HepG2 (cell line): ENCODE measurements at regions not wholly inside any gene's neighbourhood (a gene's known extent, or its start where the extent isn't known, plus 50 kb on each side); places are given as distances from the start of the nearest gene placed in this dataset.

ENCODE experiments used
- CEBPB ChIP-seq: IDR thresholded peaks from 2 replicates; pipeline ENCODE4 v1.6.1; 2011; ENCODE audit warnings: low read depth, low read length, improper control_type of control experiment, borderline replicate concordance
- DNMT3B ChIP-seq: conservative IDR thresholded peaks from 2 replicates; pipeline ENCODE4 v1.6.1; 2016; ENCODE audit warnings: missing biosample characterization, control low read depth
- GABPB1 ChIP-seq: IDR thresholded peaks from 2 replicates; pipeline ENCODE4 v1.6.1; 2016; ENCODE audit warnings: mild to moderate bottlenecking, missing genetic modification reagents, moderate library complexity, missing compliant biosample characterization
- HDAC2 ChIP-seq: sonication (generic); formaldehyde crosslinking; IDR thresholded peaks from 2 replicates; pipeline ENCODE4 v1.4.0; 2020; ENCODE audit warnings: missing genetic modification reagents
- IKZF1 ChIP-seq: fragments of 450-650 bp; IDR thresholded peaks from 2 replicates; pipeline ENCODE4 v1.7.1; 2016
- PCBP1 ChIP-seq: fragments of 200-400 bp; formaldehyde crosslinking; IDR thresholded peaks from 2 replicates; pipeline ENCODE4 v1.6.1; 2017; ENCODE audit warnings: mild to moderate bottlenecking, low read depth, low read length, borderline replicate concordance
- PLRG1 ChIP-seq: fragments of 450-650 bp; conservative IDR thresholded peaks from 2 replicates; pipeline ENCODE4 v1.6.1; 2016
- RFXAP ChIP-seq: sonication (generic); formaldehyde crosslinking; IDR thresholded peaks from 2 replicates; pipeline ENCODE4 v1.4.0; 2020; ENCODE audit warnings: missing genetic modification reagents, borderline replicate concordance
- RXRA ChIP-seq: sonication (generic); formaldehyde crosslinking; IDR thresholded peaks from 2 replicates; pipeline ENCODE4 v1.5.1; 2020; ENCODE audit warnings: missing genetic modification reagents
- UBTF ChIP-seq: sonication (generic); formaldehyde crosslinking; IDR thresholded peaks from 2 replicates; pipeline ENCODE4 v1.4.0; 2020; ENCODE audit warnings: mild to moderate bottlenecking, missing genetic modification reagents
- XRCC5 ChIP-seq: fragments of 200-400 bp; formaldehyde crosslinking; optimal IDR thresholded peaks from 2 replicates; pipeline ENCODE3; 2017; ENCODE audit warnings: mild to moderate bottlenecking, low read length
- YY1 ChIP-seq: IDR thresholded peaks from 2 replicates; pipeline ENCODE4 v1.6.1; 2011; ENCODE audit warnings: low read length, low read depth, moderate library complexity, mild to moderate bottlenecking; ENCODE audit not compliant: insufficient read depth, insufficient replicate concordance
- ZMAT3 ChIP-seq: sonication (generic); formaldehyde crosslinking; conservative IDR thresholded peaks from 2 replicates; pipeline ENCODE4 v1.7.0; 2021; ENCODE audit warnings: missing genetic modification reagents
- ZNF30 ChIP-seq: sonication (generic); formaldehyde crosslinking; IDR thresholded peaks from 2 replicates; pipeline ENCODE4 v1.5.0; 2020; ENCODE audit warnings: mild to moderate bottlenecking, missing genetic modification reagents
- ZNF543 ChIP-seq: sonication (generic); formaldehyde crosslinking; IDR thresholded peaks from 2 replicates; pipeline ENCODE4 v1.4.0; 2020; ENCODE audit warnings: mild to moderate bottlenecking, missing genetic modification reagents
- ZNF562 ChIP-seq: sonication (generic); formaldehyde crosslinking; IDR thresholded peaks from 2 replicates; pipeline ENCODE4 v1.8.0; 2022; ENCODE audit warnings: missing genetic modification reagents, borderline replicate concordance
- ZNF605 ChIP-seq: sonication (generic); formaldehyde crosslinking; IDR thresholded peaks from 2 replicates; pipeline ENCODE4 v1.8.0; 2022; ENCODE audit warnings: mild to moderate bottlenecking, missing genetic modification reagents
- ZNF704 ChIP-seq: sonication (generic); formaldehyde crosslinking; IDR thresholded peaks from 2 replicates; pipeline ENCODE4 v1.8.1; 2023; ENCODE audit warnings: mild to moderate bottlenecking, inconsistent platforms, moderate library complexity, missing genetic modification reagents, borderline replicate concordance
- ZNF747 ChIP-seq: sonication (generic); formaldehyde crosslinking; IDR thresholded peaks from 2 replicates; pipeline ENCODE4 v1.8.1; 2023; ENCODE audit warnings: missing genetic modification reagents, mild to moderate bottlenecking, borderline replicate concordance
- ZNF850 ChIP-seq: sonication (generic); formaldehyde crosslinking; conservative IDR thresholded peaks from 2 replicates; pipeline ENCODE4 v1.9.0; 2021; ENCODE audit warnings: mild to moderate bottlenecking, missing genetic modification reagents
- TF ChIP-seq, protein P1 (sequence below): IDR thresholded peaks from 2 replicates; pipeline ENCODE4 v1.6.1; 2016; ENCODE audit warnings: missing compliant biosample characterization, missing genetic modification reagents, borderline replicate concordance
- TF ChIP-seq, protein P2 (sequence below): sonication (generic); formaldehyde crosslinking; IDR thresholded peaks from 2 replicates; pipeline ENCODE4 v1.4.0; 2020; ENCODE audit warnings: missing genetic modification reagents

GRCh38 chr1:47710329-47711071 lies 272.7 kb downstream of the FOXD2 start (continued):
- TF ChIP-seq ZNF704 (no peak), CEBPB (peak; percentile 11; the same call in 1 of the 2 replicates), PCBP1 (0 out of 2 replicates have a peak, but pooled peaks have one; percentile 11), PLRG1 (no peak), XRCC5 (peak; percentile 76), IKZF1 (no peak), GABPB1 (CRISPR knock-in tag) (peak; percentile 61), ZNF562 (CRISPR knock-in tag) (no peak), ZNF747 (no peak), DNMT3B (no peak), HDAC2 (CRISPR knock-in tag) (peak; percentile 47; the same call in 1 of the 2 replicates), ZNF543 (CRISPR knock-in tag) (no peak), ZNF605 (CRISPR knock-in tag) (0 out of 2 replicates have a peak, but pooled peaks have one; percentile 29), ZNF30 (CRISPR knock-in tag) (no peak), ZNF850 (CRISPR knock-in tag) (no peak), RFXAP (CRISPR knock-in tag) (no peak), ZMAT3 (CRISPR knock-in tag) (0 out of 2 replicates have a peak, but pooled peaks have one; percentile 40), UBTF (CRISPR knock-in tag) (peak; percentile 28; the same call in 1 of the 2 replicates), YY1 (peak; percentile 32), RXRA (CRISPR knock-in tag) (peak; percentile 32; the same call in 1 of the 2 replicates)
- TF ChIP-seq, protein P1, sequence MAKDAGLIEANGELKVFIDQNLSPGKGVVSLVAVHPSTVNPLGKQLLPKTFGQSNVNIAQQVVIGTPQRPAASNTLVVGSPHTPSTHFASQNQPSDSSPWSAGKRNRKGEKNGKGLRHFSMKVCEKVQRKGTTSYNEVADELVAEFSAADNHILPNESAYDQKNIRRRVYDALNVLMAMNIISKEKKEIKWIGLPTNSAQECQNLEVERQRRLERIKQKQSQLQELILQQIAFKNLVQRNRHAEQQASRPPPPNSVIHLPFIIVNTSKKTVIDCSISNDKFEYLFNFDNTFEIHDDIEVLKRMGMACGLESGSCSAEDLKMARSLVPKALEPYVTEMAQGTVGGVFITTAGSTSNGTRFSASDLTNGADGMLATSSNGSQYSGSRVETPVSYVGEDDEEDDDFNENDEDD (CRISPR knock-in tag) = no peak
- TF ChIP-seq, protein P2, sequence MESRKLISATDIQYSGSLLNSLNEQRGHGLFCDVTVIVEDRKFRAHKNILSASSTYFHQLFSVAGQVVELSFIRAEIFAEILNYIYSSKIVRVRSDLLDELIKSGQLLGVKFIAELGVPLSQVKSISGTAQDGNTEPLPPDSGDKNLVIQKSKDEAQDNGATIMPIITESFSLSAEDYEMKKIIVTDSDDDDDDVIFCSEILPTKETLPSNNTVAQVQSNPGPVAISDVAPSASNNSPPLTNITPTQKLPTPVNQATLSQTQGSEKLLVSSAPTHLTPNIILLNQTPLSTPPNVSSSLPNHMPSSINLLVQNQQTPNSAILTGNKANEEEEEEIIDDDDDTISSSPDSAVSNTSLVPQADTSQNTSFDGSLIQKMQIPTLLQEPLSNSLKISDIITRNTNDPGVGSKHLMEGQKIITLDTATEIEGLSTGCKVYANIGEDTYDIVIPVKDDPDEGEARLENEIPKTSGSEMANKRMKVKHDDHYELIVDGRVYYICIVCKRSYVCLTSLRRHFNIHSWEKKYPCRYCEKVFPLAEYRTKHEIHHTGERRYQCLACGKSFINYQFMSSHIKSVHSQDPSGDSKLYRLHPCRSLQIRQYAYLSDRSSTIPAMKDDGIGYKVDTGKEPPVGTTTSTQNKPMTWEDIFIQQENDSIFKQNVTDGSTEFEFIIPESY (CRISPR knock-in tag) = peak; percentile 40; the same call in 1 of the 2 replicates
